K562 (cell line): ENCODE measurements at regions not wholly inside any gene's neighbourhood (a gene's known extent, or its start where the extent isn't known, plus 50 kb on each side); places are given as distances from the start of the nearest gene placed in this dataset.

ENCODE experiments used
- CBX8 ChIP-seq: fragments of 200-600 bp; sonication (generic); IDR thresholded peaks from 2 replicates; pipeline ENCODE4 v1.6.1; 2012; ENCODE audit warnings: borderline replicate concordance, mixed run types, low read depth, mild to moderate bottlenecking, moderate library complexity, mixed read lengths, low read length, control low read depth, inconsistent platforms; ENCODE audit not compliant: poor library complexity, severe bottlenecking; ENCODE audit errors: extremely low read depth
- RB1 ChIP-seq: fragments of 450-650 bp; IDR thresholded peaks from 2 replicates; pipeline ENCODE4 v1.6.1; 2017; ENCODE audit warnings: low read depth, mild to moderate bottlenecking

GRCh38 chr4:152114562-152114961 lies 353.8 kb upstream of the GATB start:
- TF ChIP-seq CBX8 (no peak), RB1 (no peak)
